Astrocyte of the spinal cord (primary cell): ENCODE measurements at regions not wholly inside any gene's neighbourhood (a gene's known extent, or its start where the extent isn't known, plus 50 kb on each side); places are given as distances from the start of the nearest gene placed in this dataset.
"Not testable (repeated sequence)": the region's sequence is repeated elsewhere in the genome, so short reads cannot be mapped to it uniquely, and the experiment has no call there.

Experiments
- DNase-seq: peaks from one replicate; pipeline ENCODE4 v3.0.0; 2011; ENCODE audit warnings: low read depth, low spot score
- H3K4me3 ChIP-seq: 2 replicates; pipeline ENCODE4 v1.5.1; 2011; ENCODE audit warnings: low read depth, mild to moderate bottlenecking, low read length, moderate library complexity
- CTCF ChIP-seq: IDR thresholded peaks from 2 replicates; pipeline ENCODE4 v1.5.1; 2012; ENCODE audit warnings: low read depth, mild to moderate bottlenecking, low read length, inconsistent platforms
- in situ Hi-C: cut with HindIII; loops from 2 replicates; pipeline ENCODE4 v1.10.0; 2017; ENCODE audit warnings: low sequenced_read_pairs

GRCh38 chr1:148371551-148371994 is 111.5 kb downstream of the PPIAL4G start:
- peak; percentile 65 for TF ChIP-seq CTCF
- in situ Hi-C loops, H3K4me3 ChIP-seq: not testable (repeated sequence)
- peak; percentile 72 for DNase-seq

- DNase-seq, in situ Hi-C loops, H3K4me3 ChIP-seq: not testable (repeated sequence)
Measured at GRCh38 chr1:148370661-148371060, 112.4 kb downstream of the PPIAL4G start.

GRCh38 chr1:148367596-148367995 is 115.5 kb downstream of the PPIAL4G start:
- DNase-seq: peak; percentile 18
- in situ Hi-C loops: no loop called here
- H3K4me3 ChIP-seq: no peak overlapping the region
- TF ChIP-seq CTCF: no peak

GRCh38 chr1:148366136-148366753 is 116.9 kb downstream of the PPIAL4G start:
- DNase-seq, in situ Hi-C loops, H3K4me3 ChIP-seq: not testable (repeated sequence)

GRCh38 chr1:148365151-148365550 is 118.0 kb downstream of the PPIAL4G start:
- H3K4me3 ChIP-seq, DNase-seq, in situ Hi-C loops: not testable (repeated sequence)

GRCh38 chr1:148363979-148364378 is 119.1 kb downstream of the PPIAL4G start:
- DNase-seq, in situ Hi-C loops: not testable (repeated sequence)

GRCh38 chr1:148363439-148363810 is 119.7 kb downstream of the PPIAL4G start:
- in situ Hi-C loops: no loop called here
- DNase-seq: no peak
- no peak for TF ChIP-seq CTCF
- no peak overlapping the region for H3K4me3 ChIP-seq

More at GRCh38 chr1:148363979-148364378, 119.1 kb downstream of the PPIAL4G start:
- H3K4me3 ChIP-seq: not testable (repeated sequence)

- peak overlapping the region; percentile 44 for H3K4me3 ChIP-seq
- no peak for TF ChIP-seq CTCF
- peak; percentile 48 for DNase-seq
- in situ Hi-C loops: no loop called here
Measured at GRCh38 chr1:148362626-148363438, 120.3 kb downstream of the PPIAL4G start.
